ENCODE measurements at regions not wholly inside any gene's neighbourhood (a gene's known extent, or its start where the extent isn't known, plus 50 kb on each side); places are given as distances from the start of the nearest gene placed in this dataset.

DNA sequence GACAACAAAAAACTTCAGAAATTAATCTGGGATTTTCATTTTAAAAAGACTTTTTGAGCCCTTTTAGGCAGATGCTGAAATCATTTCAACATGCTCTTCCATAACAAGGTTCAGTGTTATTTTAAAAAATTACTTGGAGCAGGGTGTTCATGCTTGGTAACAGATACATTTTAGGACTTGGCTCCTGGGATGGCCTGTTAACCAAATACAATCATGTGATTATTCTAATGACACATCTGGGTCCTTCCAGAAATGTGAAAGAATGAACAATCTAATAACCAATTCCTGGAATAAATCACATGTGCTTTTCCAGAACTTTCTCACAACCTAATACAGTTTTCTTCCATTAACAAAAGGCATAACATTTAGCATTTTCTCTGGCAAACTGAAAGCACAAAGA lies 379.8 kb upstream of the RUNX1 start:
- Histone ChIP-seq H3K4me1 (ENCODE audit: control insufficient read depth in 1 of 2, insufficient read depth in 2 of 2, low read depth in 1 of 2, low read length in 1 of 2) (peaks cover 0 to 2% of the 10 kb centered on the region in 2 experiments; a peak in 2 of 4 replicates), H4K20me1 (ENCODE audit: insufficient read depth) (no peaks in the 10 kb centered on the region), H3K27me3 (ENCODE audit: insufficient read depth) (no peaks in the 10 kb centered on the region), H3K4me2 (no peak overlapping the region), H3F3A (replicated peaks; ENCODE audit: insufficient read depth) (peaks cover 3% of the 10 kb centered on the region), H3K36me3 (replicated peaks in 1 of 2; ENCODE audit: control insufficient read depth in 1 of 2, insufficient read depth in 2 of 2, low read length in 1 of 2) (no peaks in the 10 kb centered on the region), H2AFZ (ENCODE audit: low read depth) (no peak overlapping the region; the same call in 1 of the 2 replicates), H3K9me2 (no peaks in the 10 kb centered on the region), H3K9me3 (peaks cover 6% of the 10 kb centered on the region; the same call in 1 of the 2 replicates), H3K27ac (ENCODE audit: low read depth in 2 of 2, low read length in 1 of 2) (peak overlapping the region in 1 of 2 experiments; percentile 2; a peak in 1 of 4 replicates), H3K4me3 (ENCODE audit: low read depth in 2 of 2, low read length in 1 of 2) (no peak overlapping the region), H3K79me2 (ENCODE audit: insufficient read depth) (no peaks in the 10 kb centered on the region), H3K9ac (no peak overlapping the region)
- CTCF ChIA-PET = no interaction called here
- TF ChIP-seq JUND (IDR thresholded peaks at IDR 0.05) = no peak
- POLR2A ChIA-PET = no interaction called here
- no peak for DNase-seq

DNA sequence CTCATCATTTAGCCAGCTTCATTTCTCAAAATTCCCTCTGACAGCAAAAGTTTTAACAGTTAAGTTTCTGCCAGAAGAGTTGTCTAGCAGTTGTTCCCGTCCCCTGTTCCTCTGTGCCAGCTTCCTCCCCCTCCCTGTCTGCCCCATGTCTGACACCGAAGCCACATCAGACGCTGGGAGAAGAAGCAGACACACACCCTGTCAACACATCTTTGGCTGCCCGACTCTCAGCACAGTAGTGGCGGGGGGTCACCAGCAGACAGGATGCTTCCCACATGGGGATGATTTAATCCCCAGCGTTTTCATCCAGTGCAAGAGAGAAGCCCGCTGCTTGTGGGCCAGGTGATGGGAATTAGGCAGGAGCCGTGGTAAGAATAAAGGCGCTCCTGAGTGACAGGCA lies 379.4 kb upstream of the RUNX1 start:
- no peaks in the 10 kb centered on the region for H3K9me2 ChIP-seq
- peaks cover 8% of the 10 kb centered on the region for H3F3A ChIP-seq (replicated peaks; ENCODE audit: insufficient read depth)
- ChIA-PET CTCF (no interaction called here), POLR2A (no interaction called here)
- no peaks in the 10 kb centered on the region for H3K79me2 ChIP-seq (ENCODE audit: insufficient read depth)
- no peak overlapping the region for H3K4me2 ChIP-seq
- peaks cover 6% of the 10 kb centered on the region; the same call in 1 of the 2 replicates for H3K9me3 ChIP-seq
- peak overlapping the region in 1 of 2 experiments; percentile 2; a peak in 3 of 4 replicates for H3K27ac ChIP-seq (ENCODE audit: low read depth in 2 of 2, low read length in 1 of 2)
- H4K20me1 ChIP-seq (ENCODE audit: insufficient read depth) = no peaks in the 10 kb centered on the region
- DNase-seq = no peak
- H3K4me3 ChIP-seq (ENCODE audit: low read depth in 2 of 2, low read length in 1 of 2) = no peak overlapping the region; a peak in 1 of 4 replicates
- H3K9ac ChIP-seq = no peak overlapping the region
- 5% methylated on average over 9 of the region's 9 CpGs for WGBS (ENCODE audit: low lambda C conversion rate)
- H3K27me3 ChIP-seq (ENCODE audit: insufficient read depth) = no peaks in the 10 kb centered on the region
- no peak overlapping the region; the same call in 1 of the 2 replicates for H2AFZ ChIP-seq (ENCODE audit: low read depth)
- H3K36me3 ChIP-seq (replicated peaks in 1 of 2; ENCODE audit: control insufficient read depth in 1 of 2, insufficient read depth in 2 of 2, low read length in 1 of 2) = no peaks in the 10 kb centered on the region
- H3K4me1 ChIP-seq (ENCODE audit: control insufficient read depth in 1 of 2, insufficient read depth in 2 of 2, low read depth in 1 of 2, low read length in 1 of 2) = peaks cover 0 to 2% of the 10 kb centered on the region in 2 experiments; a peak in 2 of 4 replicates
- no peak for TF ChIP-seq MXI1 (IDR thresholded peaks at IDR 0.05; ENCODE audit: low read depth, low read length)
- TF ChIP-seq RAD21 (IDR thresholded peaks at IDR 0.05; ENCODE audit: low read length) = no peak
- TF ChIP-seq YY1 (IDR thresholded peaks at IDR 0.05; ENCODE audit: low read depth) = no peak
- no peak for TF ChIP-seq SMC3 (IDR thresholded peaks at IDR 0.05; ENCODE audit: low read depth, low read length)
- TF ChIP-seq FOXM1 (IDR thresholded peaks at IDR 0.05; ENCODE audit: low read depth) = no peak
- TF ChIP-seq NFIC (IDR thresholded peaks at IDR 0.05; ENCODE audit: borderline replicate concordance) = peak; percentile 55; the same call in 1 of the 2 replicates
- TF ChIP-seq FOSL2 (IDR thresholded peaks at IDR 0.05; ENCODE audit: borderline replicate concordance, low read depth) = no peak
- TF ChIP-seq MEF2A (IDR thresholded peaks at IDR 0.05; ENCODE audit: borderline replicate concordance, low read depth) = no peak
- TF ChIP-seq, protein P1, sequence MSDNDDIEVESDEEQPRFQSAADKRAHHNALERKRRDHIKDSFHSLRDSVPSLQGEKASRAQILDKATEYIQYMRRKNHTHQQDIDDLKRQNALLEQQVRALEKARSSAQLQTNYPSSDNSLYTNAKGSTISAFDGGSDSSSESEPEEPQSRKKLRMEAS (IDR thresholded peaks at IDR 0.05; ENCODE audit: low read depth) = peak; percentile 29; the same call in 1 of the 2 replicates
- TF ChIP-seq, protein P2, sequence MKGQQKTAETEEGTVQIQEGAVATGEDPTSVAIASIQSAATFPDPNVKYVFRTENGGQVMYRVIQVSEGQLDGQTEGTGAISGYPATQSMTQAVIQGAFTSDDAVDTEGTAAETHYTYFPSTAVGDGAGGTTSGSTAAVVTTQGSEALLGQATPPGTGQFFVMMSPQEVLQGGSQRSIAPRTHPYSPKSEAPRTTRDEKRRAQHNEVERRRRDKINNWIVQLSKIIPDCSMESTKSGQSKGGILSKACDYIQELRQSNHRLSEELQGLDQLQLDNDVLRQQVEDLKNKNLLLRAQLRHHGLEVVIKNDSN (IDR thresholded peaks at IDR 0.05; ENCODE audit: borderline replicate concordance, low read depth) = no peak
- TF ChIP-seq RXRA (IDR thresholded peaks at IDR 0.05; ENCODE audit: borderline replicate concordance, low read depth) = peak; percentile 46; the same call in 1 of the 2 replicates
- TF ChIP-seq, protein P3, sequence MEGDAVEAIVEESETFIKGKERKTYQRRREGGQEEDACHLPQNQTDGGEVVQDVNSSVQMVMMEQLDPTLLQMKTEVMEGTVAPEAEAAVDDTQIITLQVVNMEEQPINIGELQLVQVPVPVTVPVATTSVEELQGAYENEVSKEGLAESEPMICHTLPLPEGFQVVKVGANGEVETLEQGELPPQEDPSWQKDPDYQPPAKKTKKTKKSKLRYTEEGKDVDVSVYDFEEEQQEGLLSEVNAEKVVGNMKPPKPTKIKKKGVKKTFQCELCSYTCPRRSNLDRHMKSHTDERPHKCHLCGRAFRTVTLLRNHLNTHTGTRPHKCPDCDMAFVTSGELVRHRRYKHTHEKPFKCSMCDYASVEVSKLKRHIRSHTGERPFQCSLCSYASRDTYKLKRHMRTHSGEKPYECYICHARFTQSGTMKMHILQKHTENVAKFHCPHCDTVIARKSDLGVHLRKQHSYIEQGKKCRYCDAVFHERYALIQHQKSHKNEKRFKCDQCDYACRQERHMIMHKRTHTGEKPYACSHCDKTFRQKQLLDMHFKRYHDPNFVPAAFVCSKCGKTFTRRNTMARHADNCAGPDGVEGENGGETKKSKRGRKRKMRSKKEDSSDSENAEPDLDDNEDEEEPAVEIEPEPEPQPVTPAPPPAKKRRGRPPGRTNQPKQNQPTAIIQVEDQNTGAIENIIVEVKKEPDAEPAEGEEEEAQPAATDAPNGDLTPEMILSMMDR (IDR thresholded peaks at IDR 0.05) = no peak
- TF ChIP-seq FOXJ3 (CRISPR knock-in tag; IDR thresholded peaks at IDR 0.05) = no peak
- peak; percentile 8; the same call in 1 of the 2 replicates for TF ChIP-seq JUND (IDR thresholded peaks at IDR 0.05)
- no peak for TF ChIP-seq GATA2 (CRISPR knock-in tag; IDR thresholded peaks at IDR 0.05)
- peak; percentile 90 for TF ChIP-seq TCF12 (IDR thresholded peaks at IDR 0.05)
- no peak for TF ChIP-seq RCOR1 (IDR thresholded peaks at IDR 0.05; ENCODE audit: low read length)
- 0 out of 2 replicates have a peak, but pooled peaks have one; percentile 15 for TF ChIP-seq TEAD4 (IDR thresholded peaks at IDR 0.05; ENCODE audit: borderline replicate concordance, insufficient read depth)
- no peak for TF ChIP-seq EZH2phosphoT487 (IDR thresholded peaks at IDR 0.05; ENCODE audit: borderline replicate concordance, low read depth)
- no peak for TF ChIP-seq RFX5 (IDR thresholded peaks at IDR 0.05; ENCODE audit: low read length)
- TF ChIP-seq, protein P4, sequence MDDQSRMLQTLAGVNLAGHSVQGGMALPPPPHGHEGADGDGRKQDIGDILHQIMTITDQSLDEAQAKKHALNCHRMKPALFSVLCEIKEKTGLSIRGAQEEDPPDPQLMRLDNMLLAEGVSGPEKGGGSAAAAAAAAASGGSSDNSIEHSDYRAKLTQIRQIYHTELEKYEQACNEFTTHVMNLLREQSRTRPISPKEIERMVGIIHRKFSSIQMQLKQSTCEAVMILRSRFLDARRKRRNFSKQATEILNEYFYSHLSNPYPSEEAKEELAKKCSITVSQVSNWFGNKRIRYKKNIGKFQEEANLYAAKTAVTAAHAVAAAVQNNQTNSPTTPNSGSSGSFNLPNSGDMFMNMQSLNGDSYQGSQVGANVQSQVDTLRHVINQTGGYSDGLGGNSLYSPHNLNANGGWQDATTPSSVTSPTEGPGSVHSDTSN (IDR thresholded peaks at IDR 0.05) = peak; percentile 83
- TF ChIP-seq EP300 (IDR thresholded peaks at IDR 0.05; ENCODE audit: borderline replicate concordance in 1 of 2, low read depth in 1 of 2, low read length in 1 of 2) = peak in 1 of 2 experiments; percentile 36; a peak in 1 of 4 replicates
- TF ChIP-seq POLR2AphosphoS5 (IDR thresholded peaks at IDR 0.05; ENCODE audit: low read depth, low read length) = no peak
- no peak for TF ChIP-seq GABPA (IDR thresholded peaks at IDR 0.05; ENCODE audit: low read depth)
- no peak for TF ChIP-seq SIN3A (IDR thresholded peaks at IDR 0.05; ENCODE audit: borderline replicate concordance, low read depth, low read length)
- TF ChIP-seq CHD2 (IDR thresholded peaks at IDR 0.05; ENCODE audit: low read length, partially characterized antibody) = no peak
- no peak for TF ChIP-seq TAF1 (IDR thresholded peaks at IDR 0.05; ENCODE audit: borderline replicate concordance, low read depth, low read length)

All from SK-N-SH (cell line).